ENCODE measurements at regions not wholly inside any gene's neighbourhood (a gene's known extent, or its start where the extent isn't known, plus 50 kb on each side); places are given as distances from the start of the nearest gene placed in this dataset.

DNA sequence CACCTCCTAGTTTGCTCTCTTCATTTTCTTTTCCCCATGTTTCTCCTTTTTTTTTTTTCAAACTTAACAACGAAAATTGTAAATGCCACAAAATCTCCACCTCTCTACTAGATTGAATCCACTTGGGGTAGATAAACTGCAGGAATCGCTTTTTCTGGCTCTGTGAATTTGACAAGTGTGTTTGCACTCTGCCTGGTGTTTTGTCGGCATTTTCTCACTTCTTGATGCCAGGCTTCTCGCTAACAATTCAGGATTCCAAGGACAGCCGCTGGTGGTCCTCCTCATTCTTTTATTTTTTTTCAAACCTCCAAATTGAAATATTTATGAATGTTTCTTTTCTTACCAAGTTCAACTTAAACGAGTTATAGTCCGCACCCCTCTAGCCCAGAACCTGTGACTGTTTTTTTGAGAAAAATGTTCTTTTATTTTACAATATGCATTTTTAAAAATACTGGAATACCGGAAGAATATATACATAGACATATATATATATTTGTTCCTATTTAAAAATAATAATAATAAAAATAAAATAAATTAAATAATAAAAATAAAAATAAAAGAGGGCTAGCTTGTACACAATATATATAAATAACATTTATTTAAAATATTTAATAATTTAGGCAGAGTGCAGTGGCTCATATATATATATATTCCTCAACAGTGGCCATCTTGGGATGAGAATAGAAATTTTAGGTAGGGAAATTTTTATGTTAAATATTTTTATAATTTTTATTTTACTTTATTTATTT is 538.8 kb downstream of the TYW1 start:
- Histone ChIP-seq H3K4me1 (ENCODE audit: insufficient read depth, low read length) (no peaks in the 10 kb centered on the region), H3K27ac (ENCODE audit: low read length) (no peak overlapping the region), H3K9me3 (ENCODE audit: insufficient read depth, low read length, severe bottlenecking) (no peaks in the 10 kb centered on the region), H3K79me2 (ENCODE audit: insufficient read depth, low read length) (no peaks in the 10 kb centered on the region), H3K4me3 (ENCODE audit: low read depth in 1 of 2, low read length in 2 of 2) (no peak overlapping the region), H2AFZ (ENCODE audit: low read depth, low read length) (no peak overlapping the region), H3K9ac (ENCODE audit: low read depth, low read length) (no peak overlapping the region), H3K27me3 (ENCODE audit: insufficient read depth, low read length, poor library complexity) (no peaks in the 10 kb centered on the region), H4K20me1 (ENCODE audit: insufficient read depth, low read length) (no peaks in the 10 kb centered on the region), H3K36me3 (ENCODE audit: insufficient read depth, low read length) (no peaks in the 10 kb centered on the region), H3K4me2 (ENCODE audit: insufficient read depth, low read length) (no peak overlapping the region)
- ATAC-seq (ENCODE audit: insufficient read depth, low read depth) (no peak), DNase-seq (no peak)
- TF ChIP-seq EZH2 (IDR thresholded peaks at IDR 0.05; ENCODE audit: borderline replicate concordance, low read depth, low read length, severe bottlenecking), result no peak
- TF ChIP-seq, protein P1, sequence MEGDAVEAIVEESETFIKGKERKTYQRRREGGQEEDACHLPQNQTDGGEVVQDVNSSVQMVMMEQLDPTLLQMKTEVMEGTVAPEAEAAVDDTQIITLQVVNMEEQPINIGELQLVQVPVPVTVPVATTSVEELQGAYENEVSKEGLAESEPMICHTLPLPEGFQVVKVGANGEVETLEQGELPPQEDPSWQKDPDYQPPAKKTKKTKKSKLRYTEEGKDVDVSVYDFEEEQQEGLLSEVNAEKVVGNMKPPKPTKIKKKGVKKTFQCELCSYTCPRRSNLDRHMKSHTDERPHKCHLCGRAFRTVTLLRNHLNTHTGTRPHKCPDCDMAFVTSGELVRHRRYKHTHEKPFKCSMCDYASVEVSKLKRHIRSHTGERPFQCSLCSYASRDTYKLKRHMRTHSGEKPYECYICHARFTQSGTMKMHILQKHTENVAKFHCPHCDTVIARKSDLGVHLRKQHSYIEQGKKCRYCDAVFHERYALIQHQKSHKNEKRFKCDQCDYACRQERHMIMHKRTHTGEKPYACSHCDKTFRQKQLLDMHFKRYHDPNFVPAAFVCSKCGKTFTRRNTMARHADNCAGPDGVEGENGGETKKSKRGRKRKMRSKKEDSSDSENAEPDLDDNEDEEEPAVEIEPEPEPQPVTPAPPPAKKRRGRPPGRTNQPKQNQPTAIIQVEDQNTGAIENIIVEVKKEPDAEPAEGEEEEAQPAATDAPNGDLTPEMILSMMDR (IDR thresholded peaks at IDR 0.05; ENCODE audit: borderline replicate concordance, extremely low read depth, low read length, poor library complexity, severe bottlenecking), result no peak

DNA sequence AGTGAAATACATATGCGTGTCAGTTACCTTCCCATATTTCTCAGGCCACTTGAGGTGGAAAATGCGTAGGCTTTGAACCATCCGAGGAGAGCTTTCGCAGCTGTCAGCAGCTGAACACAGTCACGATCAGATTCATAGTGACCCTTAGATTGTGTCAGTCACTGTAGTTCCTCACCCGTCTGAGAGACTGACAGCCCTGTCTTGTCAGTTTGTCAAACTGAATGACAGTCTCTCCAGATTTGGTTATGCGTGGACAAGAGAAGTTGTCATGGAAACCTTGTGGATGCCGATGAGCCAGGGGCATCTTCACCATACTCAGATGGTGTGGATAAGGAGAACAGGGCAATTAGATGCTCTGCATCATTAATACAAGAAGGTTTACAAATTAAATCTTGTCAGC is 546.3 kb downstream of the TYW1 start:
- Histone ChIP-seq H3K4me2 (ENCODE audit: insufficient read depth, low read length) (no peak overlapping the region), H2AFZ (ENCODE audit: low read depth, low read length) (no peak overlapping the region), H3K79me2 (ENCODE audit: insufficient read depth, low read length) (no peaks in the 10 kb centered on the region), H3K9me3 (ENCODE audit: insufficient read depth, low read length, severe bottlenecking) (peaks cover 3% of the 10 kb centered on the region), H3K27me3 (ENCODE audit: insufficient read depth, low read length, poor library complexity) (no peaks in the 10 kb centered on the region), H3K4me1 (ENCODE audit: insufficient read depth, low read length) (no peaks in the 10 kb centered on the region), H3K9ac (ENCODE audit: low read depth, low read length) (no peak overlapping the region), H3K36me3 (ENCODE audit: insufficient read depth, low read length) (no peaks in the 10 kb centered on the region), H3K27ac (ENCODE audit: low read length) (no peak overlapping the region), H3K4me3 (ENCODE audit: low read depth in 1 of 2, low read length in 2 of 2) (no peak overlapping the region), H4K20me1 (ENCODE audit: insufficient read depth, low read length) (no peaks in the 10 kb centered on the region)
- DNase-seq (no peak), ATAC-seq (ENCODE audit: insufficient read depth, low read depth) (no peak)
- no peak for TF ChIP-seq EZH2 (IDR thresholded peaks at IDR 0.05; ENCODE audit: borderline replicate concordance, low read depth, low read length, severe bottlenecking)
- TF ChIP-seq, protein P1 (IDR thresholded peaks at IDR 0.05; ENCODE audit: borderline replicate concordance, extremely low read depth, low read length, poor library complexity, severe bottlenecking), result no peak

DNA sequence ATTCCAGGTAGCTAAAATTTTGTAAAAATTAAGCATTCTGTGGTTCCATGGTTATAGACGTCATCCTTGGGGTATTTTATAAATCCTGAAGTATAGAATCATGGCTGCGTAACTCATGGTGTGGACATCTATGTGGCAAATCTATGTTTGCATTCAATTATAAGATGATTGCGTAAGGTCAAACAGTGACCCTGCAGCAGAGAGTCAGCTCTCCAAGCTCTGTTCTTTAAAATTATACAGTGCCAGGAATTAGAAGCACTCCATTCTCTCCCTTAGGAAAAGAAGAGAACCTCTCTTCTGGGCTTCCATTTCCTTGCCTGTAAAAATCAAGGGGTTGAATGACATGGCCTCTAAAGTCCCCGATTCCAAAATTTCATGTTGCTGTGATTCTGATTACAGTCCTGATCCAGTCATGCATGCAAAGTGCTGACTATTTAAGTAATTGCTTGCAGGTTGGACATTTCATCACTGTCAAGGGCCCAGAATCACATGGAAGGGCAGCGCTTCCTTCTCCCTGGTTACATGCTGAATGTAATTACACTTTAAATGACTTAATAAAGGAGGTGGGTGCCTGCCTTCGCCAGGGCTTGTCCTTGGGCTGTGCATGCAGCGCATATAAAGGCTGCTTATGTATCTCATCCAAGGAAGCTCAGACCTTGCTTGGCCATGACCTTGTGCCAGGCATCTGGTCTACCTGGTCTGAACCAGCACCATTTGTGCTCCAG is 550.7 kb downstream of the TYW1 start:
- no peak overlapping the region for H3K4me3 ChIP-seq (ENCODE audit: low read depth in 1 of 2, low read length in 2 of 2)
- H2AFZ ChIP-seq (ENCODE audit: low read depth, low read length), result no peak overlapping the region
- H3K27me3 ChIP-seq (ENCODE audit: insufficient read depth, low read length, poor library complexity), result no peaks in the 10 kb centered on the region
- H3K36me3 ChIP-seq (ENCODE audit: insufficient read depth, low read length), result no peaks in the 10 kb centered on the region
- H3K4me1 ChIP-seq (ENCODE audit: insufficient read depth, low read length), result no peaks in the 10 kb centered on the region
- H3K4me2 ChIP-seq (ENCODE audit: insufficient read depth, low read length), result no peak overlapping the region
- H3K27ac ChIP-seq (ENCODE audit: low read length), result no peak overlapping the region
- ATAC-seq (ENCODE audit: insufficient read depth, low read depth) (no peak), DNase-seq (no peak)
- peaks cover 3% of the 10 kb centered on the region for H3K9me3 ChIP-seq (ENCODE audit: insufficient read depth, low read length, severe bottlenecking)
- H3K9ac ChIP-seq (ENCODE audit: low read depth, low read length), result no peak overlapping the region
- H4K20me1 ChIP-seq (ENCODE audit: insufficient read depth, low read length), result no peaks in the 10 kb centered on the region
- no peaks in the 10 kb centered on the region for H3K79me2 ChIP-seq (ENCODE audit: insufficient read depth, low read length)
- TF ChIP-seq, protein P1 (IDR thresholded peaks at IDR 0.05; ENCODE audit: borderline replicate concordance, extremely low read depth, low read length, poor library complexity, severe bottlenecking), result no peak
- no peak for TF ChIP-seq EZH2 (IDR thresholded peaks at IDR 0.05; ENCODE audit: borderline replicate concordance, low read depth, low read length, severe bottlenecking)

All from DND-41 (cell line).